B cell (primary cell): ENCODE measurements at regions not wholly inside any gene's neighbourhood (a gene's known extent, or its start where the extent isn't known, plus 50 kb on each side); places are given as distances from the start of the nearest gene placed in this dataset.

Source experiments
- ATAC-seq: fragments of 200-7000 bp; cut with Tn5 transposase; one replicate; pipeline ENCODE4 v1.10.0; 2021; ENCODE audit warnings: low read depth, mild to moderate bottlenecking, moderate number of reproducible peaks, moderate library complexity
- CTCF ChIA-PET: fragments of 350-600 bp; sonication (Branson Sonifier 250); formaldehyde crosslinking; loops from one replicate; lab custom pipeline; 2021; ENCODE audit warnings: antibody characterized with exemption, inconsistent platforms; lab: Charles Lee
- POLR2A ChIA-PET: fragments of 350-600 bp; sonication (Branson Sonifier 250); formaldehyde crosslinking; loops from one replicate; lab custom pipeline; 2021; ENCODE audit warnings: antibody characterized with exemption; lab: Charles Lee
- DNase-seq: peaks from one replicate; pipeline ENCODE4 v3.0.0; 2013
- H2AFZ ChIP-seq: 2 replicates; pipeline ENCODE4 v1.6.1; 2012; ENCODE audit warnings: mild to moderate bottlenecking, low read depth, low read length; ENCODE audit not compliant: insufficient read depth, poor library complexity, severe bottlenecking
- H3K27ac ChIP-seq, 2 donors: 1 replicate in 1 of 2; 2 replicates in 1 of 2; pipeline ENCODE4 v1.5.1; 2012 to 2013; ENCODE audit warnings: low read length in 2 of 2, mild to moderate bottlenecking in 2 of 2, moderate library complexity in 1 of 2
- H3K27me3 ChIP-seq, 4 experiments: fragments of 200-600 bp in 1 of 4; sonication (generic) in 1 of 4; replicated peaks in 1 of 4; 1 replicate in 2 of 4; 2 replicates in 2 of 4; pipeline versions ENCODE4 v1.6.1 to v1.7.0; 2013 to 2016; ENCODE audit warnings: low read length in 3 of 4, mild to moderate bottlenecking in 2 of 4, mixed read lengths in 1 of 4, moderate library complexity in 1 of 4; ENCODE audit not compliant: insufficient read depth in 4 of 4, control insufficient read depth in 3 of 4; ENCODE audit errors: control extremely low read depth in 1 of 4
- H3K36me3 ChIP-seq, 2 experiments: replicated peaks in 1 of 2; 1 replicate in 1 of 2; 2 replicates in 1 of 2; pipeline versions ENCODE4 v1.6.1 to v1.7.1; 2013; ENCODE audit warnings: low read length in 1 of 2; ENCODE audit not compliant: insufficient read depth in 2 of 2, control insufficient read depth in 1 of 2; ENCODE audit errors: control extremely low read depth in 1 of 2, extremely low read depth in 1 of 2
- H3K4me1 ChIP-seq, 2 donors: fragments of 200-600 bp in 1 of 2; sonication (generic) in 1 of 2; 1 replicate in 1 of 2; 2 replicates in 1 of 2; pipeline versions ENCODE4 v1.5.1 to v1.6.1; 2013 to 2017; ENCODE audit warnings: low read length in 2 of 2; ENCODE audit not compliant: control insufficient read depth in 2 of 2, insufficient read depth in 2 of 2
- H3K4me2 ChIP-seq: replicated peaks from 2 replicates; pipeline ENCODE3; 2012; ENCODE audit warnings: mild to moderate bottlenecking, low read depth, low read length; ENCODE audit not compliant: poor library complexity, severe bottlenecking
- H3K4me3 ChIP-seq, 5 experiments: fragments of 200-600 bp in 1 of 5; sonication (generic) in 1 of 5; 1 replicate in 3 of 5; 2 replicates in 2 of 5; pipeline versions ENCODE4 v1.5.1 to v1.7.0; 2011 to 2016; ENCODE audit warnings: low read length in 4 of 5, mild to moderate bottlenecking in 4 of 5, low read depth in 2 of 5, control low read depth in 1 of 5, moderate library complexity in 1 of 5; ENCODE audit not compliant: insufficient read depth in 1 of 5; ENCODE audit errors: control extremely low read depth in 1 of 5, extremely low read depth in 1 of 5
- H3K79me2 ChIP-seq: fragments of 200-600 bp; sonication (generic); one replicate; pipeline ENCODE4 v1.6.0; 2016; ENCODE audit warnings: low read length; ENCODE audit not compliant: control insufficient read depth, insufficient read depth
- H3K9ac ChIP-seq: fragments of 200-600 bp; sonication (generic); 2 replicates; pipeline ENCODE4 v1.6.1; 2017; ENCODE audit warnings: mild to moderate bottlenecking, low read length, moderate library complexity
- H3K9me3 ChIP-seq, 3 donors: one replicate each; pipeline versions ENCODE4 v1.6.1 to v1.7.1; 2013; ENCODE audit warnings: low read length in 2 of 3; ENCODE audit not compliant: control insufficient read depth in 2 of 3, insufficient read depth in 1 of 3; ENCODE audit errors: control extremely low read depth in 1 of 3
- H4K20me1 ChIP-seq: 2 replicates; pipeline ENCODE4 v1.6.0; 2012; ENCODE audit warnings: mild to moderate bottlenecking, low read length; ENCODE audit not compliant: insufficient read depth, control insufficient read depth, poor library complexity, severe bottlenecking
- H3K27ac Mint-ChIP-seq: one replicate; pipeline ENCODE4 v1.8.0; 2021; ENCODE audit warnings: mixed read lengths
- H3K27me3 Mint-ChIP-seq: one replicate; pipeline ENCODE4 v1.8.0; 2021; ENCODE audit warnings: mixed read lengths
- H3K4me1 Mint-ChIP-seq: one replicate; pipeline ENCODE4 v1.8.0; 2021; ENCODE audit warnings: mixed read lengths
- H3K4me3 Mint-ChIP-seq: one replicate; pipeline ENCODE4 v1.8.0; 2021; ENCODE audit warnings: mixed read lengths
- H3K9me3 Mint-ChIP-seq: one replicate; pipeline ENCODE4 v1.8.0; 2022; ENCODE audit warnings: mixed read lengths; ENCODE audit not compliant: insufficient read depth
- EZH2 ChIP-seq: IDR thresholded peaks from 2 replicates; pipeline ENCODE4 v1.6.1; 2012; ENCODE audit warnings: borderline replicate concordance, low read depth, mild to moderate bottlenecking, moderate library complexity, low read length; ENCODE audit not compliant: insufficient read depth, poor library complexity, severe bottlenecking
- WGBS: methylation state at CpG from one replicate; pipeline ENCODE4 v1.1.5; 2013; ENCODE audit warnings: missing lambda C conversion rate; ENCODE audit not compliant: insufficient coverage; 5-methylcytosine and 5-hydroxymethylcytosine counted together
- intact Hi-C: fragments of 100-400 bp; cut with micrococcal nuclease; formaldehyde crosslinking; loops from one replicate; pipeline ENCODE4 v1.10.0; 2022
- TF ChIP-seq, protein P1 (sequence below): fragments of 200-600 bp; IDR thresholded peaks from one replicate; pipeline ENCODE4 v1.8.0; 2022; ENCODE audit warnings: antibody characterized with exemption, mild to moderate bottlenecking

DNA sequence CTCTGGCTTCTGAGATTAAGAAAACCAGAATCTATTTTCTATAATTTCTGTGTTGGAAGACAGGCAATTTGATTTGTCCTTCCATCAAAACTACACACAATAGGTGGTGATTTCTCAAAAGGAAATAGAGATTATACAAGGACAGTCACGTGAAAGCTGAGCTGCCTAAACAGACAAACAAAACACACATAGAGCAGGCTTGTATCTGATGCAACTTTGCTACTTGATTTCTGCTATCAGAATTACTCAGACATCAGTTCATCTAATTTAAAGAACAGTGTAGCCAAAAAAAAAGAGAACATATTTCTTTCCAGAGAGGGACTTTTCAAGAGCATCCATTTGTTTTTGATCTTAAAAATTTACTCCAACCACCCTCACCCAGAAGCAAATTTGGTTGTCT is 2128.3 kb upstream of the C9orf72 start:
- Mint-ChIP-seq H3K4me1 (no peaks in the 10 kb centered on the region), H3K27ac (no peak overlapping the region), H3K4me3 (no peak overlapping the region), H3K9me3 (no peaks in the 10 kb centered on the region), H3K27me3 (no peaks in the 10 kb centered on the region)
- no peak overlapping the region for H3K27ac ChIP-seq
- no peaks in the 10 kb centered on the region for H3K9me3 ChIP-seq
- no peaks in the 10 kb centered on the region for H3K36me3 ChIP-seq
- 75% methylated on average over 1 of the region's 1 CpG for WGBS
- DNase-seq (no peak), ATAC-seq (no peak)
- ChIA-PET CTCF (no interaction called here), POLR2A (no interaction called here)
- H3K27me3 ChIP-seq, result no peaks in the 10 kb centered on the region
- no peaks in the 10 kb centered on the region for H4K20me1 ChIP-seq
- H3K4me1 ChIP-seq, result no peaks in the 10 kb centered on the region
- no peaks in the 10 kb centered on the region for H3K79me2 ChIP-seq
- no peak overlapping the region for H3K4me2 ChIP-seq
- H3K9ac ChIP-seq, result no peak overlapping the region
- TF ChIP-seq, protein P1, sequence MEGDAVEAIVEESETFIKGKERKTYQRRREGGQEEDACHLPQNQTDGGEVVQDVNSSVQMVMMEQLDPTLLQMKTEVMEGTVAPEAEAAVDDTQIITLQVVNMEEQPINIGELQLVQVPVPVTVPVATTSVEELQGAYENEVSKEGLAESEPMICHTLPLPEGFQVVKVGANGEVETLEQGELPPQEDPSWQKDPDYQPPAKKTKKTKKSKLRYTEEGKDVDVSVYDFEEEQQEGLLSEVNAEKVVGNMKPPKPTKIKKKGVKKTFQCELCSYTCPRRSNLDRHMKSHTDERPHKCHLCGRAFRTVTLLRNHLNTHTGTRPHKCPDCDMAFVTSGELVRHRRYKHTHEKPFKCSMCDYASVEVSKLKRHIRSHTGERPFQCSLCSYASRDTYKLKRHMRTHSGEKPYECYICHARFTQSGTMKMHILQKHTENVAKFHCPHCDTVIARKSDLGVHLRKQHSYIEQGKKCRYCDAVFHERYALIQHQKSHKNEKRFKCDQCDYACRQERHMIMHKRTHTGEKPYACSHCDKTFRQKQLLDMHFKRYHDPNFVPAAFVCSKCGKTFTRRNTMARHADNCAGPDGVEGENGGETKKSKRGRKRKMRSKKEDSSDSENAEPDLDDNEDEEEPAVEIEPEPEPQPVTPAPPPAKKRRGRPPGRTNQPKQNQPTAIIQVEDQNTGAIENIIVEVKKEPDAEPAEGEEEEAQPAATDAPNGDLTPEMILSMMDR, result no peak
- TF ChIP-seq EZH2, result no peak
- no peak overlapping the region for H2AFZ ChIP-seq
- no peak overlapping the region for H3K4me3 ChIP-seq
- intact Hi-C loops, result no loop called here

DNA sequence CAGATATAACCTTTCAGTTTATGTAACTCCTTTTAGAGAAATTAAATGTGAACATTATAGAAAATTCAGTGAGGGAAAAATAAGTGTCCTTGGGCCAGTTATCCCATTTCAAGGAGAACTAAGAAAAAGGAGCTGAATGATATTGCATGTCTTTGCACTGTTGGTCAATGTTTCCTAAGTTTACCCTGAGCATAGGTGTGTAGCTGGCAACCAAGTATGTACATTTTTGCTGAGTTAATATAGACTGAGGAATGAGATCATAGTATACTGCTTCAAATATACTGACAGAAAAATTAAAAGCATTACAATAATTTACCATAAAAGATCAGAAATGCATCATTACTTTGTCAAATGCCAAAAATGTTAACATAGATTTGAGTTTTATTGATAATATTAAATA is 2128.7 kb upstream of the C9orf72 start:
- Histone ChIP-seq H3K9ac (no peak overlapping the region), H3K9me3 (no peaks in the 10 kb centered on the region), H3K36me3 (no peaks in the 10 kb centered on the region), H2AFZ (no peak overlapping the region), H4K20me1 (no peaks in the 10 kb centered on the region), H3K27me3 (no peaks in the 10 kb centered on the region), H3K4me2 (no peak overlapping the region), H3K4me1 (no peaks in the 10 kb centered on the region), H3K4me3 (no peak overlapping the region), H3K79me2 (no peaks in the 10 kb centered on the region), H3K27ac (no peak overlapping the region)
- H3K4me3 Mint-ChIP-seq, result no peak overlapping the region
- H3K27me3 Mint-ChIP-seq, result no peaks in the 10 kb centered on the region
- no peaks in the 10 kb centered on the region for H3K4me1 Mint-ChIP-seq
- no peak overlapping the region for H3K27ac Mint-ChIP-seq
- intact Hi-C loops, result no loop called here
- DNase-seq (no peak), ATAC-seq (no peak)
- TF ChIP-seq, protein P1, result no peak
- ChIA-PET CTCF (no interaction called here), POLR2A (no interaction called here)
- H3K9me3 Mint-ChIP-seq, result no peaks in the 10 kb centered on the region
